Colonic mucosa (tissue), 4 donors: ENCODE measurements at regions not wholly inside any gene's neighbourhood (a gene's known extent, or its start where the extent isn't known, plus 50 kb on each side); places are given as distances from the start of the nearest gene placed in this dataset.

Experiments used
- DNase-seq: peaks from one replicate; pipeline ENCODE4 v3.0.0-alpha.2; 2020
- H3K27ac ChIP-seq: fragments of 200-600 bp; one replicate; pipeline ENCODE4 v1.8.0; 2021
- H3K27me3 ChIP-seq: fragments of 200-600 bp; one replicate; pipeline ENCODE4 v1.8.0; 2021
- H3K36me3 ChIP-seq: fragments of 200-600 bp; one replicate; pipeline ENCODE4 v1.8.0; 2021
- H3K4me1 ChIP-seq: fragments of 200-600 bp; one replicate; pipeline ENCODE4 v1.8.0; 2021; ENCODE audit warnings: mild to moderate bottlenecking
- H3K4me3 ChIP-seq: fragments of 200-600 bp; one replicate; pipeline ENCODE4 v1.8.0; 2021
- H3K9ac ChIP-seq, 2 donors: one replicate each; pipeline ENCODE4 v1.7.0; 2013; ENCODE audit warnings: control low read depth in 2 of 2, low read depth in 2 of 2, low read length in 2 of 2
- H3K9me3 ChIP-seq: fragments of 200-600 bp; one replicate; pipeline ENCODE4 v1.8.0; 2021
- CTCF ChIP-seq: fragments of 200-600 bp; IDR thresholded peaks from one replicate; pipeline ENCODE4 v1.8.0; 2022; ENCODE audit warnings: antibody characterized with exemption, mild to moderate bottlenecking
- intact Hi-C: fragments of 100-400 bp; cut with DNase I; formaldehyde crosslinking; loops from one replicate; pipeline ENCODE4 v1.14.1; 2022
- donor health status: healthy.
- donor health status: DM: no; HTN: no; CAD: no.
- donor health status: DM: no; HTN: no; CAD: no.

- Histone ChIP-seq H3K4me1 (no peaks in the 10 kb centered on the region), H3K9ac (no peak overlapping the region), H3K9me3 (no peaks in the 10 kb centered on the region), H3K27me3 (no peaks in the 10 kb centered on the region), H3K4me3 (no peak overlapping the region), H3K27ac (no peak overlapping the region), H3K36me3 (no peaks in the 10 kb centered on the region)
- intact Hi-C loops: no loop called here
- TF ChIP-seq CTCF: no peak
- DNase-seq: no peak
These were observed 208.0 kb upstream of the TNRC6C start for GRCh38 chr17:77750427-77751043.

DNA sequence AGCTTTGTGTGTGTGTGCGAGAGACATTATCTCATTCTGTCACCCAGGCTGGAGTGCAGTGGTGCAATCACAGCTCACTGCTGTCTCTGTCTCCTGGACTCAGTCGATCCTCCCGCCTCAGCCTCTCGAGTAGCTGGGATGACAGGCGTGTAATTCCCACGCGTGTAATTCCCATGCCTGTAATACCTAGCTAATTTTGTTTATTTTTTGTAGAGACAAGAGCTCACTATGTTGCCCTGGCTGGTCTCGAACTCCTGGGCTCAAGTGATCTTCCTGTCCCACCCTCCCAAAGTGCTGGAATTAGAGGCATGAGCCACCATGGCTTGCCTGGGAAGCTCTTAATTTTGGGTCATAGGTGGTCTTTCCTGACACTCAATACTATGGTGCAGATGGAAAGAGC lies 205.3 kb upstream of the TNRC6C start:
- intact Hi-C loops: no loop called here
- Histone ChIP-seq H3K9me3 (no peaks in the 10 kb centered on the region), H3K36me3 (no peaks in the 10 kb centered on the region), H3K27me3 (no peaks in the 10 kb centered on the region), H3K27ac (no peak overlapping the region), H3K4me3 (no peak overlapping the region), H3K9ac (no peak overlapping the region), H3K4me1 (no peaks in the 10 kb centered on the region)
- TF ChIP-seq CTCF: no peak
- no peak for DNase-seq

DNA sequence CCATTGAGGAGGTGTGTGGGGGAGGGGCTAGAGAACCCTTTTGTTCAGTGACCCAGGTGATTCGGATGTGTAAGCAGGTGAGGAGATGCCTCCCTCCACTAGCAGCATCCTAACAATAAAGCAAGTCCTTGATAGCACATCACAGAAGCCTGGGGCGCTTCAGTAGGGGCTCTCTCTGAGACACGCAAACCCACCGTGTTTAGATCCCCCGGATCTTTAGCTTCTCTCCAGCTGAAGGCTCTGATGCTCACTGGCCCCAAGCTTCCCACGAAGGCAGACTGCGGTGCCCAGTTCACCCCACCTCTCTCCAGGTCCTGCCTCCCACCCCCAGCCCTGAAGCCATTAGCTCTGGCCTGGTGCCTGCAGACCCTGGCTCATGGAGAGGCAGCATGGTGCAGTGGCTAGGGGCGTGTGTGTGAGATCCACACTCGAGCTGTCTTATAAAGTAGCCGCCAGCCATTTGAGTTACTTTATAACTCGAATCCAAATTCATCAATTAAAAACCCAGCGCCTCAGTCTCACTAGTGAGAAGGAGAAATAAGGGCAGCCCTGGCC lies 204.7 kb upstream of the TNRC6C start:
- no peak overlapping the region for H3K27ac ChIP-seq
- no peaks in the 10 kb centered on the region for H3K4me1 ChIP-seq
- no peak for TF ChIP-seq CTCF
- intact Hi-C loops: no loop called here
- H3K36me3 ChIP-seq: no peaks in the 10 kb centered on the region
- H3K4me3 ChIP-seq: no peak overlapping the region
- H3K9ac ChIP-seq: no peak overlapping the region
- DNase-seq: no peak
- H3K27me3 ChIP-seq: no peaks in the 10 kb centered on the region
- H3K9me3 ChIP-seq: no peaks in the 10 kb centered on the region

DNA sequence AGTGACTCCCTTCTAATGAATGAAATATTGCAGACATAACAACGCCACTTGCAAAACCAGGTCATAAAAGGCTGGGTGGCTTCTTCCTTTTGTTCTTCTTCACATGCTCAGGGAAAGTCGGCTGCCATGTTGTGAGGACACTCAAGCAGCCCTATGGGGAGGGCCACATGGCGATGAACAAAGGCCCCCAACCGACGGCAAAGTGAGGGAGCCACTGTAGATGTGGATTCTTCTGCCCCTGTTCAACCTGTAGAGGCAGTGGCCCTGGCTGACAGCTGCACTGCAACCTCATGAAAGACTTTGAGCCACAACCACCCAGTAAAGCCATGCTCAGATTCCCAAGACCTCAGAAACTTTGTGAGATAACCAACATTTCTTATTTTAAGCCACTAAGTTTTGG lies 203.5 kb upstream of the TNRC6C start:
- Histone ChIP-seq H3K27ac (no peak overlapping the region), H3K36me3 (no peaks in the 10 kb centered on the region), H3K9me3 (no peaks in the 10 kb centered on the region), H3K9ac (no peak overlapping the region), H3K4me3 (no peak overlapping the region), H3K4me1 (no peaks in the 10 kb centered on the region), H3K27me3 (no peaks in the 10 kb centered on the region)
- no peak for DNase-seq
- no peak for TF ChIP-seq CTCF
- intact Hi-C loops: no loop called here

DNA sequence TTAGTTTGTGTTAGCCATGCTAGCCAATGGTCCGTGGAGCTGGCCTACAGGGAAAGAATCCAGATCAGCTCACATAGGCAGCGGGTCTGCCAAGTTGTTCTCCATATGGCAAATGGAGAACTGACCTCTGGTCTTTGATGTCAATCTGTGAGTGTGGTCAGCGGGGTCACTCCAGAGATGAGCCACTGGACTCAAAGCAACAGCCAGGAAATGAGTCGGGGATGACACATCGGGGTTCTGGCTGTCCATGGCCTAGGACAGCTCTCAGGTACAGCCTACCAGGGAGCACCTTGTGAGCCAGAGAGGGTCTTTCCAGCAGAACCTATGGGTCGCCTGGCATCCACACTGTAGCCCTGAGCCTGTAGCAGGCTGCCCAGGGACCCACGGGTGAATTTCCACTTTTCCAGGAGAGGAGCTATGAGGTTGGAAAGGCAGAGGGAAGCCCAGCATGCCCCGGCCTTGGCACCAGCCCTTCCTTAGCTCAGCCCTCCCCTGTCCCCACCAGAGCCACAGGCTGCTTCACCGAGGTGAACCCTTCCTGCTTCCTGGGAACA lies 203.0 kb upstream of the TNRC6C start:
- Histone ChIP-seq H3K9ac (no peak overlapping the region), H3K36me3 (no peaks in the 10 kb centered on the region), H3K27ac (no peak overlapping the region), H3K4me1 (no peaks in the 10 kb centered on the region), H3K9me3 (no peaks in the 10 kb centered on the region), H3K27me3 (no peaks in the 10 kb centered on the region), H3K4me3 (no peak overlapping the region)
- intact Hi-C loops: no loop called here
- no peak for DNase-seq
- no peak for TF ChIP-seq CTCF
